ENCODE measurements at regions not wholly inside any gene's neighbourhood (a gene's known extent, or its start where the extent isn't known, plus 50 kb on each side); places are given as distances from the start of the nearest gene placed in this dataset.

GRCh38 chr2:150153646-150154307, 333.7 kb downstream of the RND3 start:
- H2AFZ ChIP-seq (ENCODE audit: insufficient read depth, low read length, poor library complexity): no peak overlapping the region
- H2BK120ac ChIP-seq (ENCODE audit: insufficient read depth, low read length, poor library complexity): no peak overlapping the region
- no peak overlapping the region for H4K91ac ChIP-seq (ENCODE audit: low read depth, low read length)
- H3K9me3 ChIP-seq (ENCODE audit: insufficient read depth, low read depth, low read length): no peaks in the 10 kb centered on the region
- no peak overlapping the region for H4K12ac ChIP-seq (ENCODE audit: low read depth, low read length)
- no peaks in the 10 kb centered on the region for H3K4me1 ChIP-seq (ENCODE audit: control insufficient read depth in 1 of 2, insufficient read depth in 2 of 2, low read length in 2 of 2)
- H3K23ac ChIP-seq (ENCODE audit: low read length): no peak overlapping the region
- no peak overlapping the region for H3K4ac ChIP-seq (ENCODE audit: low read depth, low read length)
- no peak overlapping the region for H2AK5ac ChIP-seq (ENCODE audit: low read length)
- no peak overlapping the region for H3K27ac ChIP-seq (ENCODE audit: low read depth, low read length)
- no peak overlapping the region for H3K4me2 ChIP-seq (ENCODE audit: low read length)
- H2BK12ac ChIP-seq (ENCODE audit: low read length): no peak overlapping the region
- H3K79me1 ChIP-seq (ENCODE audit: low read length): no peaks in the 10 kb centered on the region
- H4K8ac ChIP-seq (ENCODE audit: low read depth, low read length): no peak overlapping the region
- no peak overlapping the region for H3K9ac ChIP-seq (ENCODE audit: low read length)
- H3K36me3 ChIP-seq (ENCODE audit: control insufficient read depth in 1 of 2, insufficient read depth in 2 of 2, low read length in 2 of 2): no peaks in the 10 kb centered on the region
- no peak for DNase-seq
- H3K14ac ChIP-seq (ENCODE audit: low read length): no peak overlapping the region
- no CpG with 5 or more reads among the region's 2 CpGs for WGBS (ENCODE audit: extremely low coverage, insufficient coverage, insufficient read length)
- H3K27me3 ChIP-seq (ENCODE audit: insufficient read depth, low read length): no peaks in the 10 kb centered on the region
- no peak overlapping the region for H2BK5ac ChIP-seq (ENCODE audit: low read depth, low read length, poor library complexity)
- H3K18ac ChIP-seq (ENCODE audit: low read length): no peak overlapping the region
- H3K79me2 ChIP-seq (ENCODE audit: control insufficient read depth, insufficient read depth, low read length, poor library complexity): no peaks in the 10 kb centered on the region
- no peak overlapping the region for H3K4me3 ChIP-seq (ENCODE audit: low read depth, low read length)

GRCh38 chr2:150152230-150152629, 335.2 kb downstream of the RND3 start:
- Histone ChIP-seq H4K91ac (ENCODE audit: low read depth, low read length) (no peak overlapping the region), H3K14ac (ENCODE audit: low read length) (no peak overlapping the region), H2BK12ac (ENCODE audit: low read length) (no peak overlapping the region), H3K79me1 (ENCODE audit: low read length) (no peaks in the 10 kb centered on the region), H2BK5ac (ENCODE audit: low read depth, low read length, poor library complexity) (no peak overlapping the region), H3K4me2 (ENCODE audit: low read length) (no peak overlapping the region), H3K9ac (ENCODE audit: low read length) (no peak overlapping the region), H3K27ac (ENCODE audit: low read depth, low read length) (no peak overlapping the region), H3K4ac (ENCODE audit: low read depth, low read length) (no peak overlapping the region), H2AK5ac (ENCODE audit: low read length) (no peak overlapping the region), H3K9me3 (ENCODE audit: insufficient read depth, low read depth, low read length) (no peaks in the 10 kb centered on the region), H4K12ac (ENCODE audit: low read depth, low read length) (no peak overlapping the region), H4K8ac (ENCODE audit: low read depth, low read length) (no peak overlapping the region), H3K27me3 (ENCODE audit: insufficient read depth, low read length) (no peaks in the 10 kb centered on the region), H3K4me1 (ENCODE audit: control insufficient read depth in 1 of 2, insufficient read depth in 2 of 2, low read length in 2 of 2) (no peaks in the 10 kb centered on the region), H3K79me2 (ENCODE audit: control insufficient read depth, insufficient read depth, low read length, poor library complexity) (no peaks in the 10 kb centered on the region), H3K23ac (ENCODE audit: low read length) (no peak overlapping the region), H2AFZ (ENCODE audit: insufficient read depth, low read length, poor library complexity) (no peak overlapping the region), H3K4me3 (ENCODE audit: low read depth, low read length) (no peak overlapping the region), H2BK120ac (ENCODE audit: insufficient read depth, low read length, poor library complexity) (no peak overlapping the region), H3K18ac (ENCODE audit: low read length) (no peak overlapping the region), H3K36me3 (ENCODE audit: control insufficient read depth in 1 of 2, insufficient read depth in 2 of 2, low read length in 2 of 2) (no peaks in the 10 kb centered on the region)
- no peak for DNase-seq
- no CpG with 5 or more reads among the region's 2 CpGs for WGBS (ENCODE audit: extremely low coverage, insufficient coverage, insufficient read length)

GRCh38 chr2:150150144-150150543, 337.3 kb downstream of the RND3 start:
- H2BK12ac ChIP-seq (ENCODE audit: low read length): no peak overlapping the region
- H3K36me3 ChIP-seq (ENCODE audit: control insufficient read depth in 1 of 2, insufficient read depth in 2 of 2, low read length in 2 of 2): no peaks in the 10 kb centered on the region
- no peak overlapping the region for H3K18ac ChIP-seq (ENCODE audit: low read length)
- no peak overlapping the region for H3K23ac ChIP-seq (ENCODE audit: low read length)
- no peak overlapping the region for H2AFZ ChIP-seq (ENCODE audit: insufficient read depth, low read length, poor library complexity)
- H2BK5ac ChIP-seq (ENCODE audit: low read depth, low read length, poor library complexity): no peak overlapping the region
- peaks cover 2% of the 10 kb centered on the region for H3K9me3 ChIP-seq (ENCODE audit: insufficient read depth, low read depth, low read length)
- no CpG with 5 or more reads among the region's 2 CpGs for WGBS (ENCODE audit: extremely low coverage, insufficient coverage, insufficient read length)
- no peak overlapping the region for H3K14ac ChIP-seq (ENCODE audit: low read length)
- H3K4me2 ChIP-seq (ENCODE audit: low read length): no peak overlapping the region
- no peak overlapping the region for H3K4ac ChIP-seq (ENCODE audit: low read depth, low read length)
- H4K8ac ChIP-seq (ENCODE audit: low read depth, low read length): no peak overlapping the region
- no peak overlapping the region for H4K12ac ChIP-seq (ENCODE audit: low read depth, low read length)
- H3K27ac ChIP-seq (ENCODE audit: low read depth, low read length): no peak overlapping the region
- H3K79me1 ChIP-seq (ENCODE audit: low read length): no peaks in the 10 kb centered on the region
- H2BK120ac ChIP-seq (ENCODE audit: insufficient read depth, low read length, poor library complexity): no peak overlapping the region
- H3K4me1 ChIP-seq (ENCODE audit: control insufficient read depth in 1 of 2, insufficient read depth in 2 of 2, low read length in 2 of 2): no peaks in the 10 kb centered on the region
- no peak overlapping the region for H3K4me3 ChIP-seq (ENCODE audit: low read depth, low read length)
- no peak overlapping the region for H2AK5ac ChIP-seq (ENCODE audit: low read length)
- DNase-seq: no peak
- H4K91ac ChIP-seq (ENCODE audit: low read depth, low read length): no peak overlapping the region
- H3K27me3 ChIP-seq (ENCODE audit: insufficient read depth, low read length): no peaks in the 10 kb centered on the region
- H3K9ac ChIP-seq (ENCODE audit: low read length): no peak overlapping the region
- H3K79me2 ChIP-seq (ENCODE audit: control insufficient read depth, insufficient read depth, low read length, poor library complexity): no peaks in the 10 kb centered on the region

- Histone ChIP-seq H3K79me2 (ENCODE audit: control insufficient read depth, insufficient read depth, low read length, poor library complexity) (no peaks in the 10 kb centered on the region), H2BK120ac (ENCODE audit: insufficient read depth, low read length, poor library complexity) (no peak overlapping the region), H3K27ac (ENCODE audit: low read depth, low read length) (no peak overlapping the region), H4K91ac (ENCODE audit: low read depth, low read length) (no peak overlapping the region), H3K9me3 (ENCODE audit: insufficient read depth, low read depth, low read length) (peaks cover 2% of the 10 kb centered on the region), H2AFZ (ENCODE audit: insufficient read depth, low read length, poor library complexity) (no peak overlapping the region), H4K8ac (ENCODE audit: low read depth, low read length) (no peak overlapping the region), H3K9ac (ENCODE audit: low read length) (no peak overlapping the region), H4K12ac (ENCODE audit: low read depth, low read length) (no peak overlapping the region), H2BK12ac (ENCODE audit: low read length) (no peak overlapping the region), H3K36me3 (ENCODE audit: control insufficient read depth in 1 of 2, insufficient read depth in 2 of 2, low read length in 2 of 2) (no peaks in the 10 kb centered on the region), H3K4me3 (ENCODE audit: low read depth, low read length) (no peak overlapping the region), H3K4ac (ENCODE audit: low read depth, low read length) (no peak overlapping the region), H3K18ac (ENCODE audit: low read length) (no peak overlapping the region), H3K4me1 (ENCODE audit: control insufficient read depth in 1 of 2, insufficient read depth in 2 of 2, low read length in 2 of 2) (no peaks in the 10 kb centered on the region), H3K23ac (ENCODE audit: low read length) (no peak overlapping the region), H2BK5ac (ENCODE audit: low read depth, low read length, poor library complexity) (no peak overlapping the region), H3K79me1 (ENCODE audit: low read length) (no peaks in the 10 kb centered on the region), H3K27me3 (ENCODE audit: insufficient read depth, low read length) (no peaks in the 10 kb centered on the region), H3K14ac (ENCODE audit: low read length) (no peak overlapping the region), H2AK5ac (ENCODE audit: low read length) (no peak overlapping the region), H3K4me2 (ENCODE audit: low read length) (no peak overlapping the region)
- no CpG with 5 or more reads among the region's 6 CpGs for WGBS (ENCODE audit: extremely low coverage, insufficient coverage, insufficient read length)
- DNase-seq: no peak
Measured at GRCh38 chr2:150147889-150148683, 339.4 kb downstream of the RND3 start.
